ENCODE measurements at regions not wholly inside any gene's neighbourhood (a gene's known extent, or its start where the extent isn't known, plus 50 kb on each side); places are given as distances from the start of the nearest gene placed in this dataset.

DNA sequence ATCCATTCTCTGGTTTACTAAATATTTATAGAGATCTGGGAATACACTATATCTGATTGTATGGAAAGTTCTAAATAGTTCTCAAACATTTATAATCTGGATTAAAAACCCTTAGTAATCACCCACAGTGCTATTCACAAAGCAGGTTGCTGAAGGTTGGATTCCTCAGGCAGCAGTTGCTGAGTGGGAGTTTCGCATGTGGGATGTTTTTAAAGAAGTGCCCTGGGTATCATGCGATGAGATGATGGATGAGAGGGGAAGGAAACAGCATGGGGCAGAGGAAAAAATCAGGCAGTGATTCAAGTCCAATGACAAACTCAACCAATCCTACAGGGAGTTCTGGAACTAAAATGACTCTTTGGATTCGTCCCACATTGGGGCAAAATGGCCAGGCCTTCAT is 85.3 kb upstream of the GALNT2 start:
- Histone ChIP-seq H3K4me1 (no peaks in the 10 kb centered on the region), H3K4me3 (no peak overlapping the region), H3K27ac (no peak overlapping the region), H3K27me3 (no peaks in the 10 kb centered on the region), H3K9me3 (peaks cover 0 to 8% (median 3%) of the 10 kb centered on the region in 4 donors), H3K36me3 (no peaks in the 10 kb centered on the region)
- intact Hi-C loops (cut with DNase I; ENCODE audit: low total_unique reads) = no loop called here
- DNase-seq = no peak
- TF ChIP-seq POLR2A (IDR thresholded peaks at IDR 0.05) (no peak), CTCF (IDR thresholded peaks at IDR 0.05) (no peak), EP300 (IDR thresholded peaks at IDR 0.05) (no peak), POLR2AphosphoS5 (IDR thresholded peaks at IDR 0.05) (no peak)
- WGBS, 5 donors = 85 to 94% (median 90%) methylated on average over 3 of the region's 3 CpGs

DNA sequence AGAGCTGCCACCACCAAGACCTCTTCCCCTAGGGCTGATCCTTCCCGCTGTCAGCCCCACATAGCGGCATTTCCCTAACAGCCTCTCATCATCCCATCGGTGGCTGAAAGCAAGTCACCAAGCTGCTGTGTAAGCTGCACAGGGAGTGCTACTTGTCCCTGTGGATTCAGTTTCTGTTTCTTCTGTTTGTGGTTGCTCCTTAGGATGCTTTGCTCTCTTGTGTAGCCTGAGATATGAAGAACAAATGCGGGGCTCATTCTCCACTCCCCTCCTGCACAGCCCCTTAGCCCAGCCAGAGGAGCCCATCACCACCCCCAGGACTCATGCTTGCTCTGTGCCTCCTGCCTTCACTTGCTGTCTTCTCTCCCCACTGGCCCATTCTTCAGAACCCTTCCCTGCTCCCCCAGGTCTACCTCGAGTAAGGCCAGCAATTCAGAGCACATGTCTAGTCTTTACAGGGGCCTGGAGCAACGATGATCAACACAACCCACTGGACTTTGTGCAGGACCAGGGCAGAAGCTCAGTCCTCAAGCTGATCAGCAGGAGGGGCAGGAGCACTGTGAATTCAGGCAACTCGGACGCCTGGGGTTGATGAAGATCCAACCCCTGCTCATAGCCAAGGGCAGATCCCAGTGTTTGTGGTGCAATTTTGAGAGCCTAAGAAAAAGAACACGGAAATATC is 82.6 kb upstream of the GALNT2 start:
- intact Hi-C loops (cut with DNase I; ENCODE audit: low total_unique reads) = no loop called here
- TF ChIP-seq POLR2A (IDR thresholded peaks at IDR 0.05) (no peak), CTCF (IDR thresholded peaks at IDR 0.05) (no peak), EP300 (IDR thresholded peaks at IDR 0.05) (no peak), POLR2AphosphoS5 (IDR thresholded peaks at IDR 0.05) (no peak)
- Histone ChIP-seq H3K27ac (no peak overlapping the region), H3K4me3 (no peak overlapping the region), H3K36me3 (no peaks in the 10 kb centered on the region), H3K27me3 (no peaks in the 10 kb centered on the region), H3K9me3 (no peaks in the 10 kb centered on the region), H3K4me1 (no peaks in the 10 kb centered on the region)
- no peak for DNase-seq
- 84 to 93% (median 88%) methylated on average over 7 to 9 of the region's 9 CpGs for WGBS, 5 donors

GRCh38 chr1:229984992-229985612 is 81.9 kb upstream of the GALNT2 start:
- no peak for TF ChIP-seq CTCF (IDR thresholded peaks at IDR 0.05)
- TF ChIP-seq POLR2A (IDR thresholded peaks at IDR 0.05) = no peak
- no peaks in the 10 kb centered on the region for H3K36me3 ChIP-seq
- DNase-seq = no peak
- no peak overlapping the region for H3K27ac ChIP-seq
- intact Hi-C loops (cut with DNase I; ENCODE audit: low total_unique reads) = no loop called here
- H3K9me3 ChIP-seq = no peaks in the 10 kb centered on the region
- WGBS, 5 donors = 79 to 86% (median 85%) methylated on average over 9 of the region's 9 CpGs
- no peak overlapping the region for H3K4me3 ChIP-seq
- H3K4me1 ChIP-seq = no peaks in the 10 kb centered on the region
- H3K27me3 ChIP-seq = no peaks in the 10 kb centered on the region

GRCh38 chr1:229985613-229986010 is 81.4 kb upstream of the GALNT2 start:
- 72 to 78% (median 77%) methylated on average over 7 of the region's 7 CpGs for WGBS, 5 donors
- Histone ChIP-seq H3K27ac (no peak overlapping the region), H3K4me1 (no peaks in the 10 kb centered on the region), H3K4me3 (no peak overlapping the region), H3K36me3 (no peaks in the 10 kb centered on the region), H3K27me3 (no peaks in the 10 kb centered on the region), H3K9me3 (no peaks in the 10 kb centered on the region)
- TF ChIP-seq POLR2AphosphoS5 (IDR thresholded peaks at IDR 0.05) = no peak
- TF ChIP-seq CTCF (IDR thresholded peaks at IDR 0.05) = no peak
- no peak for TF ChIP-seq EP300 (IDR thresholded peaks at IDR 0.05)
- no peak for TF ChIP-seq POLR2A (IDR thresholded peaks at IDR 0.05)
- no peak for DNase-seq
- intact Hi-C loops (cut with DNase I; ENCODE audit: low total_unique reads) = no loop called here

All from stomach (tissue), 8 donors.